ENCODE measurements at regions not wholly inside any gene's neighbourhood (a gene's known extent, or its start where the extent isn't known, plus 50 kb on each side); places are given as distances from the start of the nearest gene placed in this dataset.

DNA sequence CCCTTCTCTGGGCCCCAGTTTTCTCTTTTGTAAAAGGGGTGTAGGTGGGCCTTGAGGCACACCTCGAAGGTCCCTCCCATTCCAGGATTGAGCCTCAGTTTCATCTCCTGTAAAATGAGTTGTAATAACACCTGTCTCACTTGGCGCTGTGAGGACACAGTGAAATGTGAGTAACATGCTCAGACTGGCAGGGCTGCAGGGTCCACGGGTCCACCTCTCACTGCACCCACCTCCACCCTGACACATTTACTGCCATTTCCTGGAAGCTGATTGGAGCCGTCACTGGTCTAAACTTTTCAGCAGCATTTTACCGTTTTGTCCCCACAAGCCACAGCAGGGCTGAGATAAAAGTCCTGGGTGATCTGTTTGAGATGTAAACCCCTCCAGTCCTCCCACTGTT, 398.0 kb downstream of the PTPRU start:
- TF ChIP-seq, protein P1, sequence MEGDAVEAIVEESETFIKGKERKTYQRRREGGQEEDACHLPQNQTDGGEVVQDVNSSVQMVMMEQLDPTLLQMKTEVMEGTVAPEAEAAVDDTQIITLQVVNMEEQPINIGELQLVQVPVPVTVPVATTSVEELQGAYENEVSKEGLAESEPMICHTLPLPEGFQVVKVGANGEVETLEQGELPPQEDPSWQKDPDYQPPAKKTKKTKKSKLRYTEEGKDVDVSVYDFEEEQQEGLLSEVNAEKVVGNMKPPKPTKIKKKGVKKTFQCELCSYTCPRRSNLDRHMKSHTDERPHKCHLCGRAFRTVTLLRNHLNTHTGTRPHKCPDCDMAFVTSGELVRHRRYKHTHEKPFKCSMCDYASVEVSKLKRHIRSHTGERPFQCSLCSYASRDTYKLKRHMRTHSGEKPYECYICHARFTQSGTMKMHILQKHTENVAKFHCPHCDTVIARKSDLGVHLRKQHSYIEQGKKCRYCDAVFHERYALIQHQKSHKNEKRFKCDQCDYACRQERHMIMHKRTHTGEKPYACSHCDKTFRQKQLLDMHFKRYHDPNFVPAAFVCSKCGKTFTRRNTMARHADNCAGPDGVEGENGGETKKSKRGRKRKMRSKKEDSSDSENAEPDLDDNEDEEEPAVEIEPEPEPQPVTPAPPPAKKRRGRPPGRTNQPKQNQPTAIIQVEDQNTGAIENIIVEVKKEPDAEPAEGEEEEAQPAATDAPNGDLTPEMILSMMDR (conservative IDR thresholded peaks at IDR 0.05; ENCODE audit: low read length) = no peak
- TF ChIP-seq EZH2phosphoT487 (IDR thresholded peaks at IDR 0.05; ENCODE audit: borderline replicate concordance) = no peak
